MM.1S (cell line): ENCODE measurements at regions not wholly inside any gene's neighbourhood (a gene's known extent, or its start where the extent isn't known, plus 50 kb on each side); places are given as distances from the start of the nearest gene placed in this dataset.

Source experiments
- EZH2 ChIP-seq: fragments of 300-600 bp; sonication (generic); optimal IDR thresholded peaks from 2 replicates; pipeline ENCODE3; 2017; ENCODE audit warnings: low read depth, mild to moderate bottlenecking, antibody characterized with exemption, low read length, mixed read lengths
- EZH2phosphoT487 ChIP-seq: fragments of 300-600 bp; sonication (generic); IDR thresholded peaks from 2 replicates; pipeline ENCODE4 v1.6.1; 2018; ENCODE audit warnings: antibody characterized with exemption, low read length
- TF ChIP-seq, protein P1 (sequence below): fragments of 300-600 bp; sonication (generic); IDR thresholded peaks from 2 replicates; pipeline ENCODE4 v1.5.1; 2016; ENCODE audit warnings: antibody characterized with exemption, low read length, mixed read lengths

DNA sequence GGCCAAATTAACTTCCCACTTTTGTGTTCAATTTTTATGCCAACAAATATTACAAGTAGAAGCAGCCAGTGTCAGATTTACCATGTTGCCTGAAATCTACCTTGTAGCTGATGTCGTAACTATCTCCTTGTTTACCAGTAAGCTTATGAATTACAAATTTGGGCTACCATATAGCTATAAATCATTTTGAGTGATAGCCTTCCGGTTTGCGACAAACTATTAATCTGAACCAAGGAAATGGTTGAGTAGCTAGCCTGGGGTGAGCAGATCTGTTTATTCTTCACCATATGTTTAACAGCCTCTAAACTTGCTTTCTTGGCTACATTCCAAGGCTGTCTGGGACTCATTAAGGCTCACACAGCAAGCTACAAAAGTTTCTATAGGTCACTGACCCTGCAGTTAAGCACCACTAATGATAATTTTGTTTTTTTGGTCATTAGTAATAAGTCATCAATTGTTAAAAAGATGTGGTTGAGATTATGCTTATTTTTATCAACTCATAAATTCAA lies 218.7 kb upstream of the SPOCK3 start:
- TF ChIP-seq, protein P1, sequence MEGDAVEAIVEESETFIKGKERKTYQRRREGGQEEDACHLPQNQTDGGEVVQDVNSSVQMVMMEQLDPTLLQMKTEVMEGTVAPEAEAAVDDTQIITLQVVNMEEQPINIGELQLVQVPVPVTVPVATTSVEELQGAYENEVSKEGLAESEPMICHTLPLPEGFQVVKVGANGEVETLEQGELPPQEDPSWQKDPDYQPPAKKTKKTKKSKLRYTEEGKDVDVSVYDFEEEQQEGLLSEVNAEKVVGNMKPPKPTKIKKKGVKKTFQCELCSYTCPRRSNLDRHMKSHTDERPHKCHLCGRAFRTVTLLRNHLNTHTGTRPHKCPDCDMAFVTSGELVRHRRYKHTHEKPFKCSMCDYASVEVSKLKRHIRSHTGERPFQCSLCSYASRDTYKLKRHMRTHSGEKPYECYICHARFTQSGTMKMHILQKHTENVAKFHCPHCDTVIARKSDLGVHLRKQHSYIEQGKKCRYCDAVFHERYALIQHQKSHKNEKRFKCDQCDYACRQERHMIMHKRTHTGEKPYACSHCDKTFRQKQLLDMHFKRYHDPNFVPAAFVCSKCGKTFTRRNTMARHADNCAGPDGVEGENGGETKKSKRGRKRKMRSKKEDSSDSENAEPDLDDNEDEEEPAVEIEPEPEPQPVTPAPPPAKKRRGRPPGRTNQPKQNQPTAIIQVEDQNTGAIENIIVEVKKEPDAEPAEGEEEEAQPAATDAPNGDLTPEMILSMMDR = no peak
- no peak for TF ChIP-seq EZH2
- no peak for TF ChIP-seq EZH2phosphoT487
